ENCODE measurements at regions not wholly inside any gene's neighbourhood (a gene's known extent, or its start where the extent isn't known, plus 50 kb on each side); places are given as distances from the start of the nearest gene placed in this dataset.

DNA sequence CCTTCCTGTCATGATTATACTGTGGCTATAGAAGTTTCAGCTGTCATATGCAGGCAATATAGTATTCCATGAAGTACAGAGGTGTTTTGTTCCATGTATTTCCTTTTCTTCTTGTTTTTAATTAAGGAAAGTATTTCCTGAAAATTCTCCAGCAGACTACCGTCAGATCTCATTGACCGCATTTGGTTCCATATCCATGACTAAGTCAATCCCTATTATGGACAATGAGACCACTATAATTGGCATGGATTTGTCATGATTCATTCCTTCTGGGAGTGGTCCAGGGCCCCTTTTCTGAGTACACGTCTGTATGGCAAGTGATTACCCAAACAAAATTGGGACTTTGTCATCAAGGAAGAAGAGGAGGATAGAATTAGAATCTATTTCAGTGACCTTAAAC is 283.2 kb upstream of the CLINT1 start:
- DNase-seq: no peak

DNA sequence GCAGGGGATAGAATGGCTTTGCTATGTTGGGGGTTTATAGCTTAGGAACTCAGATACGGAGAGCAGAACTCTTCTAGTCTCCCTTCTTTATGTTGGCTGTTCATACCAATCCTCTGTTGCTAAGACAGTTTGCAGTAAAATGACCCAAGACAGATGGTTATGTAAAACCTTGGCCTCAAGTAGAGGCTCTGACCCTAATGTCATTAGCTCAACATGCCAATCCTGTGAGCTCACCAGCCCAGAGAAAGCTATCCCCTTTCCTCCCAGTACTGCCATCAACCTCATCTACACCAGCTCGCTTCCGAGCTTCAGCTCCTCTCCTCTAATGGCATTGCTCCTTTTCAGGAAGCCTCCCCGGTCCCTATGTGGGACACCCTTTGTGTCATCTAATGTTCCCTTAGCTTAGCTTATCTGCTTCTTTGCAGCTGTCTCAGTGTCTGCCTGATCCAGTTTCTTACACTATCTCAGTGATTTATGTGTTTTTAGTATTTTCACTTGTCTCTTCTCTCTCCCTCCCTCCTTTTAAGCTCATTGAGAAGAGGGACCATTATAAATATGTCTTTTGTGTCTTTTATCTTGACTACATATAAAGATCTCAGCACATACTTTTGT is 281.3 kb upstream of the CLINT1 start:
- DNase-seq: no peak

DNA sequence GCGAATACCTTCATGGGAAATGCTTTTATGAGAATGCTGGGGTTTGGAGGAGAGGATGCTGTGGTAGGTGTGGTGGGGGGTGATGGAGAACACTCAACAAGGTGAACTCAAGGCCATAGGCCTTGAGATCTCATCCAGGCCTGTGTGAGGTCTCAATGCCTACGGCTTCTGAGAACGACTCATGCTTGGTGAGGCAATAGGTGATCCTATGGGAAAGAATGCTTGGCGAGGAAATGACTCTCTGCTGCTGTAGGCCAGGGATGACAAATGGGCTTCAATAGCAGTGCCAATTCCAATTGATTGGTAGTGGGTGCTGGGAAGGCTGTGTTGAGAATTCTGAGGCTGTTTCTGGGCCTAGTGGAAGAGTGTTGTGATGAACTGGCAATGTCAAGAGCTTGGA is 280.2 kb upstream of the CLINT1 start:
- no peak for DNase-seq

DNA sequence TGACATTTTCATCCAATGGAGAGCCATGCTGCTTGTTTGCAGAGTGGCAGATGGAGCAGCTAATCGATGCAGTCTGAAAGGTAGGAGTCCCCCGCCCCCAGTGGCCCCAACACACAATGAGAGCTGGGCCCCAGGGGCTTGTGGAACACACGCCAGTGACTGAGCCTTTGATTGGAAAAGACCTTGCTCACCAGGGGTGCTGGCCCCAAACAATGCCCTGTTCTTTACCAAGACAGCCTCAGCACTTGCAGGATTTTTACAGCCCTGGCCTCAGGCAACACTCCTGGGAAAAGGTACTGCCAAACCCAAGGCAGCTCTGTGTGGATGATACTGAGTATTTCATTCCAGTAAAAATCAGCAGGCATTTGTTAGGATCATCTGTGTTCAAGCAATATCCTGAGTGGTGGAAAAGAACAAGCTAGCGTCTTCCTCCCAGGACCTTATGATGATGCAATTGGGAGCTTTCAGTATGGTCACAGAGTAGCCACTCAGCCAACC is 276.8 kb upstream of the CLINT1 start:
- no peak for DNase-seq

DNA sequence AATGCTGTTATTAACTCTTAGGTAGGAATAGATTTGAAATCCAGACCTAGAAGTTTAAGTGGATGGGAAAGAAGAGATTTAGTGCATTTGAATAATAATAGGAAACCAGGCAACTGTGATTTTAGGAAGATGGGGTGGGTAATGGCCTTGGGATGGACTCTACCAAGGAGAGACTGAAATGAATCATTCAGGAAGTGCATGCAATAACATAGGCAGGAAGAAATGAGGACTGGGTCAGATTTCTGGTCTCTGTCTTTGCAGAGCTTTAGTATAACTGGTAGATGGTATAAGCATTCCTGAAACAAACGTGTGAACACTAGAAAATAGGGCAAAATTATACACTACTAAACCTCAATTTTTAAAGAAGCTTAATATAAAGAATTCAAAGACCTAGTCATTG is 274.4 kb upstream of the CLINT1 start:
- no peak for DNase-seq

DNA sequence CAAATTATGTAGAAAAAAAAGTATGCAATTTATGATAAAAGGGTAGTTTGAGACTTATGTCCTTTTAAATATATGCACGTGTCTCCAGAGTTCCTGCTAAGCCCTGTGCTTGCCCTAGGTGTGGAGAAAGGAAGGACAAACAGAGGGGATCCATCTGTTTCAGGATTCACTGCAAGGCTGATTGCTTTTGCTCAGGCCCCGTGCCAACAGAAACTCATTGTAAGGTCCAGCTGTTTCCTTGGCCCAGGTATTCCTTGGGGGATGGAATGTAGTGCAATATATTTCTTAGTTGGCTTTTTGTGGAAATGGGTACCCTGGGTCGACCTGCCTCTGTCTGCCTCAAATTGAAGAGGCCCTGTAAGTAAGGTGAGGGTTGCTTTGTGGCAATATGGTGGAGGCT is 268.6 kb upstream of the CLINT1 start:
- DNase-seq: no peak

DNA sequence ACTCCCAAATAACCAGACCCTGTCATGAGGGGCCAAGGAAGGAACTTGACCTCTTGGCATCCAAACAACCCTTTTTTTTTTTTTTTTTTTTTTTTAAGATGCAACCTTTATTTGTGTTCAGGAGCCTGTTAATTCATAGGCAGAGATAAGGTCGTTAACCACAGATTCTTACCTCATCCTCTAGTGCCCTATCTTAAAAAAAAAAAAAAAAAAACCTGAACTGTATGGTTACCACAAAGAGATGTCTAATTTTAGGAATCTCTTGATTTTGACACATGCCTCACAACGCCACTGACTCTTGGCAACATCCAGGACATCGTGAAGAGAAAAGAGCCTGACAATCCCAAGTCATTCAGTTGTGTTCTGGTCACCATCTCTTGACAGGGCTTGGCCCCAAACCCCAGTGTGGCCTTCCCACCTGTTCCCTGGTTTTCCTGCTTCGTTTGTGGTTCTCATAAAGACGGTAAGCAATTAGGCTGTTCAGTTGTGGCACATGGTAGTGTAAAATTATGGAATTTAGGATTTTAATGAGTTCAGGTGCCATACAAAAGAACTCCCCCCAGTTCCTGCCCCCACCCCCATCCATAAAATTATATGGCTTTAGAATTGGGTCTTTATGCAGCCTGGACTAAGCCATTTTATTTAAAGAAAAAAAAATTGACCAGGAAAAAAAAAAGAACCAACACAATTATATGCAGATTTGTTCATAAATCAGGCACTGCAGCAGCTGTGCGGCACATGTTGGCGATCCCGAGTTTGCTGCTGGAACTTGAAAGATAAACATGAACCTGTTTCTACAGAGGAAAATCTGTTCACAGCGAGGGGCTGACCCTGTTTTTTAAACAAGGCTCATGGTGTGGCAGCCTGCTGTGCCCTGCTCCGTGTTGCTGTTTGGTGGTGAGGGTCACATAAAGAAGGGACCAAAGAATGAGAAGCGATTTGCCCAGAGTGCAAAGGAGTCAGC is 267.8 kb upstream of the CLINT1 start:
- DNase-seq: peak; percentile 11

GRCh38 chr5:158124606-158125316 is 265.8 kb upstream of the CLINT1 start:
- no peak for DNase-seq

DNA sequence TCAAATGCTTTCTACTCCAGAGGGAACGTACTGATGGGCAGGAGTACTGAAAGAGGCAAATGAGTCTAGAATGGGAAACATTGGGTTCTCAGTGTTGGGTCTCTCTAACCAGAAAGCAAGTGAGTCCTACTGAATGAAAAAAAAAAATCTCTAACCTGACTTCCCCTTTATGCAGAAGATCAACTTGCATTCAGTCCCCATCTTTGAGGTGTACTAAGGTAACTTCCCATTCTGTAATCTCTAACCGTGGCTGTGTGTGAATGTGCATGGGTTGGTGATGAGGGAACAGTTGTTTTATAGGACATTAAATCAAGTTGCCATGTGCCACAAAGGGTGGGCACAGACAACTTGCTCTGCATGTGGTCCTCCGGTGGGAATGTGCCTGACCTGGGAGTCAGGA is 264.6 kb upstream of the CLINT1 start:
- no peak for DNase-seq

- no peak for DNase-seq
Measured at GRCh38 chr5:158121678-158122077, 262.7 kb upstream of the CLINT1 start.

DNA sequence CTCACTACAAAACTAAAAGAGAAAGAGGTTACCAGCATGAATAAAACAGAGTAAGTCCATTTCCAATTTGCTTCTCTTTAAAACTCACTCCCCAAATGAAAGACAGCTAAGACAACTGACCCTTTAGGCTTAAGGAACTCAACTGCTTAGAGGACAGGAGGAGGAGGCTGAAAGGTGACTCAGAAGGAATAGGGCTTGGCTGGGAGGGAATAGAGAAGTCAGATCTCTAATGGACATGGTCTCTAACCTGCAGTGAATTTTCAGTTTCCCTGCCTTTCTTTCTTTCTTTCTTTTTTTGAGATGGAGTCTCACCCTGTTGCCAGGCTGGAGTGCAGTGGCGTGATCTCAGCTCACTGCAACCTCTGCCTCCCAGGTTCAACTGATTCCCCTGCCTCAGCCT is 261.8 kb upstream of the CLINT1 start:
- DNase-seq: no peak

DNA sequence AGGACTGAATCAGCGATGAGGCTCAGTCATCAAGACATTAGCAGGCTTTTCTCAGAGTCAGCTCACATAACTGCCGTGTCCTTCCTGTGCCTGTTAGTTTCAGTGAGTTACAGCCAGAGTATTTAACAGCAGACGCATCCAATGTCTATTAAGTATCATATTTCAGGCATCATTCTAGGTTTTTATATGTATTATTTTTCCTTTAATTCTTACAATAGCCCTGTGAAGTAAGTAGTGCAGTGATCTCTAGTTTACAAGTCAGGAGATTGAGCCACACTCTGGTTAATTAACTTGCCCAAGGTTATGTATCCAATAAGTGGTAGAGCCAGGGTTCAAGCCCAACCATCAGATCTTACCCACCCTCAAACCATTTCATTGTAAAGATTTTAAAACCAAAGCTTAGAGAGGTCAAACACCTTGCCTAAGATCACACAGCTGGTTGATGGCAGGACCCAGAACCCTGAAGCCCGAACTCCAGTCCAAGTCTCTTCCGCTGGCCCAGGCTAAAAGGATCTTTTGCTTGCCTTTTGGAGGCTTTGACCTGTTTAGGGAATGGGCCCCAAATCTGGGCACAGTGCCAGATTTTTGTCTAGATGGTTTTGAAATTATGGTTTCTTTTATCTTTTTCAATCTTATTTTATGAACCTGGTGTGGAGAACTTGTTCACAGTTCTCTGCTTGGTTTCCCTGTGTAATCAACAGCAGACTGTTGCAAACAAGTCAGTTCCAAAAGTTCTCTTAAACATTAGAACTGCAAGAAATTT is 261.2 kb upstream of the CLINT1 start:
- DNase-seq: peak; percentile 12

DNA sequence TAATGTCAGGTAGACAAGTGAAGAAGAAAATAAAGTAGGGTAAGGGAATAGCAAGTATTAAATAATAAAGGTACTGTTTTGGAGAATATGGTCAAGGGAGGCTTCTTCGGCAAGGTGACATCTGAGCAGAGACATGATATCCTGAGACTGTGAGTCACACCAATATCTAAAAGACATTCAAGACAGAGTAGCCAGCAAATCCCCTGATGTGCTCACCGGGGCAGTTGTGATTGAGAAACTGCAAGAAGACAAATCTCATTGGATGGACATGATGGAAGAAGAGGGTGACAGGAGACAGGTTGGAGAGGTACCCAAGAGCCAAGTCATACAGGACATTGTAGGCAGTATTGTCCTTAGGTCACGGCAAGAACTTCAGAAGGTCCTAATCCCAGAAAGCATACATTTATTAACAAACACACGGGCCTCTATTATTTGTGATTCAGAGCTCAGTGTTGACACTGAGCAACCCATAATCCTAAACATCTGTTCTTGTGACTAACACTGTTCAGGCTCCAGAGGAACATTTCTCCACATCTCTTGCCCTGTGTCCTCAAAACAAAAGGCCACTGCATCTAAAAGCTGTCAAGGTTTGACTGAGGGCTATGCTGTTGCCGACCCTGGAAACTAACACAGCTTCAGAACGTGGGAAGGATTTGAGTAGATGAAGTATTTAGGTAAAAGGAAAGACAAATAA is 258.7 kb upstream of the CLINT1 start:
- no peak for DNase-seq

GRCh38 chr5:158116965-158117364 is 258.0 kb upstream of the CLINT1 start:
- DNase-seq: no peak

DNA sequence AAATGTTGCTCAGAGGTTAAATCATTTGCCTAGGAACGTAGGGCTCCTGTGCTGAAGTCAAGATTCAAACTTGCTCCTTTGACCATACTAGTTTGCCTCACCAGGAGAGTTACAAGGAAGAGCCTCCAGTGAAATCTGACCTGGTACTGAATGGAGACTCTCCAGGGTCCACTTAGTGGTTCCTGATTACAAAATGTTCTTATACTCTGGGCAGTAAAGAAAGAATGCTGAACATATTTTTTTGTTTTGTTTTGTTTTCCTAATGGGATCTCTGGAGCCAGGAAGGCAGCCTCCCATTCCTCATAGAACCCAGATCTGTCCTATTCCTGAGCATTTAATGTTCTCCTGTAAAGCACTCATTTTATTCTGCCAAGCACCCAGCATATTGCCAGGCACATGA is 256.5 kb upstream of the CLINT1 start:
- no peak for DNase-seq

- DNase-seq: no peak
Measured at GRCh38 chr5:158108177-158108576, 249.2 kb upstream of the CLINT1 start.

DNA sequence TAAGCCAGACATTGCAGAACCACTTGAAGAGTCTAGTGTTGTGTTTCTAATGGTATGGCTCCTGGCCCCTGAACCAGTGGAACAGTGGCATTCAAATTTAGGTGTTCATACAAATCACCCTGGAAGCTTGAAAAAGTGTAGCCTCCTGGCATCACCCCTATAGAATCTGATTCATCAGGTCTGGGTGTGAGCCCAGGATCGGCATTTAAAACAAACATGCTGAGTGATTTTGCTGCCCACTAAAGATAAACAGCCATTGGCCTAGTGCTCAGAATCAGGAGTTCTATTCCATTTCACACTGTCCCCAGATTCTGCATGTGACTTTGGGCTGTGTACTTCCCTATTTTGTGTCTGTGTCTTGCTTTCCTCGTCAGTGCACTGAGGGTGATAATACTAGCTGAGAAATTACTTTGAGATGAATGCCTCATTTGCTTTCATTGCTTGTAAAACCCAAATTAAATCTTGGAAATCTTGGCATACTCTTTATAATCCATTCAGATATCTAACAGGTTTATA is 241.5 kb upstream of the CLINT1 start:
- no peak for DNase-seq

DNA sequence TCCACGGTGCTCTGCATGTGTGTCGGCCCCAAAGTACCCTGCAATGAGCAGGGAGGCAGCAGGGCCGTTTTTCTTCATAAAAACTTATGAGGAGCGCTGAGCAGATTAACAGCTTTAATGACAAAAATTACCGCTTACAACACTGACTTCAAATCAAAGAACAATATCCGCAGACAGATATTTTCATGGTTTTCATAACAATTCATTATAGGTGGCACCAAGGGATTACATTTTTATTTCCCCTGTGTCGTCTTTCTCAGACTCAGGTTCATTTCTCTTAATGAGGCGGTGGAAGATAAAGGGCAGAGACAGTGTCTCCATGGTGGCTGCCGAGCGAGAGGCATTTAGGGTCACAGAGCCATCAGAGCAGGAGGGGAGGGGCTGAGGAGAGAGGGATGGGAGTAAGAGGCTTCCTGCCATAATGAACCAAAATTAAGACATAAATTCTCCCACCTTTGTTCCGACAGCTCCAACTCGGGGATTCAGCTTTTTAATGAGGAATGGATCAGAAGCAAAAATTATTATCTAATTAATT is 240.7 kb upstream of the CLINT1 start:
- no peak for DNase-seq

GRCh38 chr5:158096835-158097234 is 237.9 kb upstream of the CLINT1 start:
- DNase-seq: no peak

DNA sequence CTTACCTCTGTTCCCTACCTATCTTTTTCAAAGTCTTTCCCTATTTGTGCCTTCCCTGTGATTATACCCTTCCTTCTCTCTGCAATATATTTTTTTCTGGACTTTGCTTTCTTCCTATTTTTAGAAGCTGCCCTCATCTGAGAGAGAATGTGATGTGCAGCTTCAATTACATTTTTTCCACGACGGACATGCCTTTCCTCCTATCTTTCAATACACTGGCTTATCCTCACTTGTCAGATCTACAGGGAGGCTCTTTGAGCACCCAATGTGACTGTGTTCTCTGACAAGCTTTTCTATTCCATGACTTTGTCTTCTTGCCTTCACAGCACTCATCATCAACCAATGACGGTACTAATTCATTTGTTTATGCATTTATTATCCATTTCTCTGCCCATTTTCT is 227.9 kb upstream of the CLINT1 start:
- DNase-seq: no peak

- no peak for DNase-seq
Measured at GRCh38 chr5:158084292-158084691, 225.3 kb upstream of the CLINT1 start.
